ENCODE measurements at regions not wholly inside any gene's neighbourhood (a gene's known extent, or its start where the extent isn't known, plus 50 kb on each side); places are given as distances from the start of the nearest gene placed in this dataset.

DNA sequence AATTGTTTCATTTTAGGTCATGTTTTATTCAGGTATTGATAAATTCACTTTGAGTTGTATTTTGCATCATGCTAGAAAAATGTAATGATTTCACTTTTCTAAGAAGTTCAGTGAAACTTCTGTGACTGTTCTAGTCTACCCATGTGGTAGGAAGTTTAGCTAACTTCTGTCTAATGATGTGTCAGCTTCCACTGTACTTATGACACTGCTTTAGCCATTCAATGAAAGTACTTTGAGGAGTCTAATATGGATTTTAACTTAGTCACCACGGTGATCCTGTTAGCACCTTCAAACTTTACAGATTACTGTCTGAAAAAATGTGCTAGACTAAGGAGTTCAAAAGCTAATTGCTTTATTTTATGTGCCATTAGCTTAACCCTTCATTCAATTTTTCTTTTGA, 1510.5 kb upstream of the CDH9 start:
- intact Hi-C loops (cut with micrococcal nuclease): no loop called here

More for the DNA sequence above, 1510.5 kb upstream of the CDH9 start:
- H3K4me1 ChIP-seq (ENCODE audit: control insufficient read depth, extremely low read depth, insufficient read depth, low read length): no peaks in the 10 kb centered on the region
- ChIA-PET POLR2A (no interaction called here), CTCF (interaction anchor here (0.9 to 1.2 kb wide), 2 partner anchors 27 to 76 kb away, joined by 3 read pairs; no protein-coding TSS in a partner anchor)
- H3K9ac ChIP-seq (replicated peaks; ENCODE audit: extremely low read depth, insufficient read depth, low read length): no peak overlapping the region
- no peaks in the 10 kb centered on the region for H3K9me3 ChIP-seq (replicated peaks; ENCODE audit: control insufficient read depth, insufficient read depth, low read length)
- FAIRE-seq (no peak), DNase-seq (ENCODE audit: low read depth, low spot score) (no peak)
- H4K20me1 ChIP-seq (replicated peaks; ENCODE audit: control insufficient read depth, extremely low read depth, insufficient read depth, low read length): no peaks in the 10 kb centered on the region
- H3K27ac ChIP-seq (ENCODE audit: insufficient read depth, low read depth, low read length): no peak overlapping the region
- H2AFZ ChIP-seq (ENCODE audit: low read depth, low read length): no peak overlapping the region
- no peak overlapping the region for H3K4me2 ChIP-seq (ENCODE audit: insufficient read depth, low read length)
- H3K4me3 ChIP-seq (replicated peaks in 1 of 3; ENCODE audit: insufficient read depth in 1 of 3, low read depth in 1 of 3, low read length in 3 of 3): no peak overlapping the region
- no peak for TF ChIP-seq POLR2A (IDR thresholded peaks at IDR 0.05; ENCODE audit: low read depth, low read length)
- no peak for TF ChIP-seq MYC (IDR thresholded peaks at IDR 0.05; ENCODE audit: low read depth, low read length)
- TF ChIP-seq, protein P1, sequence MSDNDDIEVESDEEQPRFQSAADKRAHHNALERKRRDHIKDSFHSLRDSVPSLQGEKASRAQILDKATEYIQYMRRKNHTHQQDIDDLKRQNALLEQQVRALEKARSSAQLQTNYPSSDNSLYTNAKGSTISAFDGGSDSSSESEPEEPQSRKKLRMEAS (IDR thresholded peaks at IDR 0.05; ENCODE audit: insufficient read depth, insufficient read length): no peak
- TF ChIP-seq, protein P2, sequence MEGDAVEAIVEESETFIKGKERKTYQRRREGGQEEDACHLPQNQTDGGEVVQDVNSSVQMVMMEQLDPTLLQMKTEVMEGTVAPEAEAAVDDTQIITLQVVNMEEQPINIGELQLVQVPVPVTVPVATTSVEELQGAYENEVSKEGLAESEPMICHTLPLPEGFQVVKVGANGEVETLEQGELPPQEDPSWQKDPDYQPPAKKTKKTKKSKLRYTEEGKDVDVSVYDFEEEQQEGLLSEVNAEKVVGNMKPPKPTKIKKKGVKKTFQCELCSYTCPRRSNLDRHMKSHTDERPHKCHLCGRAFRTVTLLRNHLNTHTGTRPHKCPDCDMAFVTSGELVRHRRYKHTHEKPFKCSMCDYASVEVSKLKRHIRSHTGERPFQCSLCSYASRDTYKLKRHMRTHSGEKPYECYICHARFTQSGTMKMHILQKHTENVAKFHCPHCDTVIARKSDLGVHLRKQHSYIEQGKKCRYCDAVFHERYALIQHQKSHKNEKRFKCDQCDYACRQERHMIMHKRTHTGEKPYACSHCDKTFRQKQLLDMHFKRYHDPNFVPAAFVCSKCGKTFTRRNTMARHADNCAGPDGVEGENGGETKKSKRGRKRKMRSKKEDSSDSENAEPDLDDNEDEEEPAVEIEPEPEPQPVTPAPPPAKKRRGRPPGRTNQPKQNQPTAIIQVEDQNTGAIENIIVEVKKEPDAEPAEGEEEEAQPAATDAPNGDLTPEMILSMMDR (IDR thresholded peaks at IDR 0.05; ENCODE audit: extremely low read depth in 1 of 2, insufficient read depth in 1 of 2, low read depth in 1 of 2, low read length in 2 of 2): no peak
- no peak for TF ChIP-seq FOS (IDR thresholded peaks at IDR 0.05; ENCODE audit: borderline replicate concordance, insufficient read depth, low read length)
- no peak for TF ChIP-seq JUN (IDR thresholded peaks at IDR 0.05; ENCODE audit: borderline replicate concordance, insufficient read depth, insufficient read length, low read depth)
- TF ChIP-seq EZH2 (IDR thresholded peaks at IDR 0.05; ENCODE audit: borderline replicate concordance, low read depth, low read length, severe bottlenecking): no peak
- TF ChIP-seq GATA2 (IDR thresholded peaks at IDR 0.05; ENCODE audit: insufficient read depth, insufficient read length, low read depth, low read length): no peak
- no peak for TF ChIP-seq POLR2AphosphoS5 (IDR thresholded peaks at IDR 0.05; ENCODE audit: insufficient read depth, low read depth, low read length)
- no peaks in the 10 kb centered on the region for H3K27me3 ChIP-seq (ENCODE audit: control insufficient read depth in 2 of 2, insufficient read depth in 2 of 2, low read length in 2 of 2)
- no peaks in the 10 kb centered on the region for H3K79me2 ChIP-seq (ENCODE audit: control insufficient read depth, insufficient read depth, low read length)
- H3K36me3 ChIP-seq (ENCODE audit: control insufficient read depth in 2 of 2, extremely low read depth in 1 of 2, insufficient read depth in 2 of 2, low read length in 2 of 2): no peaks in the 10 kb centered on the region
- no TSS peak for BruUV-seq (replicated peaks)
- dilution Hi-C loops (cut with MboI; ENCODE audit: extremely low pct_ligation_motif_present, low sequenced_read_pairs): no loop called here
- no peaks in the 10 kb centered on the region for H3K9me1 ChIP-seq (replicated peaks; ENCODE audit: control insufficient read depth, extremely low read depth, insufficient read depth, low read length)

All from endothelial cell of umbilical vein (primary cell).